RWPE1 (cell line): ENCODE measurements at regions not wholly inside any gene's neighbourhood (a gene's known extent, or its start where the extent isn't known, plus 50 kb on each side); places are given as distances from the start of the nearest gene placed in this dataset.

ENCODE experiments used
- CTCF ChIA-PET: fragments of 350-600 bp; sonication (Branson Sonifier 250); formaldehyde crosslinking; extraction: SDS; loops from one replicate; lab custom pipeline; 2021; lab: Yijun Ruan, JAX
- POLR2A ChIA-PET: fragments of 400-600 bp; formaldehyde crosslinking; extraction: SDS; loops from one replicate; lab custom pipeline; 2020; ENCODE audit warnings: antibody characterized with exemption; ENCODE audit not compliant: low non-redundant PET; lab: Yijun Ruan, JAX
- DNase-seq: peaks from one replicate; pipeline ENCODE4 v3.0.0; 2012; ENCODE audit warnings: low spot score
- H3K27ac ChIP-seq: fragments of 450-650 bp; 2 replicates; pipeline ENCODE4 v1.5.1; 2017
- TF ChIP-seq, protein P1 (sequence below): fragments of 450-650 bp; conservative IDR thresholded peaks from 2 replicates; pipeline ENCODE4 v1.5.1; 2017; ENCODE audit warnings: low read depth, mild to moderate bottlenecking

DNA sequence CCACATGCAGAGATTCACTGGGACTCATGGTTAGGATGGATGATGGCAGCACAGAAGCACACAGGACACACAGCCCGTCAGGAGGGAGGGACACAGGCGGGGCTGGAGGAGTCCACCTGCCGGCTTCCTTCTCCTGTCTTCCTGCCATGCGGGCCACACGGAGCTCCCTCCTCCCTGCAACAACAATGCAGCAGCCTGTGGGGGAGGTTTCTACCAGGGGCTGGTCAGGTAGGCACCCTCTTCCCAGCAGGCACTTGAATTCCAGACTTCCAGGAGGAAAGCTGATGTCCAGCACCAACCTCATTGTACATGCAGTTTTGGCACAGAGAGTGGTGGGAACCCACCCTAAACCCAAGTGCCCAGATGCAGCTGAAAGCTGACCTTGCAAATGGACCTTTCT is 341.2 kb downstream of the GLRX3 start:
- no peak overlapping the region for H3K27ac ChIP-seq
- POLR2A ChIA-PET = no interaction called here
- TF ChIP-seq, protein P1, sequence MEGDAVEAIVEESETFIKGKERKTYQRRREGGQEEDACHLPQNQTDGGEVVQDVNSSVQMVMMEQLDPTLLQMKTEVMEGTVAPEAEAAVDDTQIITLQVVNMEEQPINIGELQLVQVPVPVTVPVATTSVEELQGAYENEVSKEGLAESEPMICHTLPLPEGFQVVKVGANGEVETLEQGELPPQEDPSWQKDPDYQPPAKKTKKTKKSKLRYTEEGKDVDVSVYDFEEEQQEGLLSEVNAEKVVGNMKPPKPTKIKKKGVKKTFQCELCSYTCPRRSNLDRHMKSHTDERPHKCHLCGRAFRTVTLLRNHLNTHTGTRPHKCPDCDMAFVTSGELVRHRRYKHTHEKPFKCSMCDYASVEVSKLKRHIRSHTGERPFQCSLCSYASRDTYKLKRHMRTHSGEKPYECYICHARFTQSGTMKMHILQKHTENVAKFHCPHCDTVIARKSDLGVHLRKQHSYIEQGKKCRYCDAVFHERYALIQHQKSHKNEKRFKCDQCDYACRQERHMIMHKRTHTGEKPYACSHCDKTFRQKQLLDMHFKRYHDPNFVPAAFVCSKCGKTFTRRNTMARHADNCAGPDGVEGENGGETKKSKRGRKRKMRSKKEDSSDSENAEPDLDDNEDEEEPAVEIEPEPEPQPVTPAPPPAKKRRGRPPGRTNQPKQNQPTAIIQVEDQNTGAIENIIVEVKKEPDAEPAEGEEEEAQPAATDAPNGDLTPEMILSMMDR = no peak
- CTCF ChIA-PET = interaction anchor here (0.7 kb wide), 1 partner anchor 267 kb away, joined by 3 read pairs; no protein-coding TSS in a partner anchor
- no peak for DNase-seq

DNA sequence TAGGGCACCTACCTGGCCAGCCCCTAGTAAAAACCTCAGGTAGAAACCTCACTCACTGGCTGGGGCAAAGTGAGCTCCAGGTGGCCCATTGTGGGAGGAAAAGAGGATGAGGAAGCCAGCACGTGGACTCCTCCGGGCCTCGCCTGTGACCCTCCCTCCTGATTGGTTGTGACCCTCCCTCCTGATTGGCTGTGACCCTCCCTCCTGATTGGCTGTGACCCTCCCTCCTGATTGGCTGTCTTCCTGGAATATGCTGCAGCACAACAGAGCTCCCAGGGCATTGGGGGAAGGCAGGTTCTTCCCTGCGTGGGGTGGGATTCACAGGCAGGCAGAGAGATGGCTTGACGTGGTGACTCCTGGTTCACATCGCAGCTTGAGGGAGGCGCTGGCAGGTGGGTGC is 343.0 kb downstream of the GLRX3 start:
- ChIA-PET POLR2A (no interaction called here), CTCF (interaction anchor here (0.7 kb wide), 1 partner anchor 28 kb away, joined by 3 read pairs; no protein-coding TSS in a partner anchor)
- TF ChIP-seq, protein P1 = no peak
- no peak for DNase-seq
- no peak overlapping the region for H3K27ac ChIP-seq

DNA sequence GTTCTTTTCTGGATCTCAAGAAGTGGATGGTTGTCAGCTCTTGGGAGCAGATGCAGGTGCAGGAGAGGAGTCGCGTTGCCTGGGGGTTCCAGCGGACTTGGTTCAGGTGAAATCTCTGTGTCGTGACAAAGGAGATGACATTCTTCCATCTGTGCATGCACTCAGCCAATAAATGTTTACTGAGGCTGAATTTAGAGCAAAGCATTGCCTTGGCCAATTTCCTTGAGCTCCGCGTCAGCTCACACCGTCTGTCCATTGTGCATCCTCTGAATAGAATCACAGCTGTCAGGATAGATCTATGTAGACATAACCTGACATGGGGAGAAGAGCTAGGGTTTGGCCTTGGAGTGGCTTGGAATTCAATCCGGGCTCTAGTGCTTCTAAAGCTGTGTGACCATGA is 343.7 kb downstream of the GLRX3 start:
- DNase-seq = no peak
- ChIA-PET CTCF (interaction anchor here (0.6 kb wide), 1 partner anchor 976 kb away, joined by 3 read pairs; no protein-coding TSS in a partner anchor), POLR2A (no interaction called here)
- no peak overlapping the region for H3K27ac ChIP-seq
- TF ChIP-seq, protein P1 = no peak

DNA sequence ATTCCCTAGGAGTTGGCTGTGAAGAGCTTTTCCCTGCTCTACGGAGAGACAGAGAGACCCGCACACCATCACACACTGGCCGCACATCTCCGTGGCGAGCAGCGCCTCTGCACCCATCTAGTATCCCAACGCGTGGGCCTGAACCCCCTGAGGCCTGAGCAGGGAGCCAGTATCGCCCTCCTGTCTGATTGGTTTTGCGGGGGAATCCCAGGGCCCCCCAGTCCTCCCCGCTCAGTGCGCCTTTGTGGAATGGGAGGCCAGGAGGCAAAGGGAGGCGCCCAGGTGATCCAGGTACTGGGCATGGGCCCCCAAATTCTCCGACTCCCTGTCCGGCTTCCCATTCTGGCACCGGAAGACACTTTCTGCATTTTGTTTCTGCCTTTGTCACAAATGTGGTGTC is 344.3 kb downstream of the GLRX3 start:
- CTCF ChIA-PET = interaction anchor here (0.6 kb wide), 1 partner anchor 975 kb away, joined by 3 read pairs; no protein-coding TSS in a partner anchor

DNA sequence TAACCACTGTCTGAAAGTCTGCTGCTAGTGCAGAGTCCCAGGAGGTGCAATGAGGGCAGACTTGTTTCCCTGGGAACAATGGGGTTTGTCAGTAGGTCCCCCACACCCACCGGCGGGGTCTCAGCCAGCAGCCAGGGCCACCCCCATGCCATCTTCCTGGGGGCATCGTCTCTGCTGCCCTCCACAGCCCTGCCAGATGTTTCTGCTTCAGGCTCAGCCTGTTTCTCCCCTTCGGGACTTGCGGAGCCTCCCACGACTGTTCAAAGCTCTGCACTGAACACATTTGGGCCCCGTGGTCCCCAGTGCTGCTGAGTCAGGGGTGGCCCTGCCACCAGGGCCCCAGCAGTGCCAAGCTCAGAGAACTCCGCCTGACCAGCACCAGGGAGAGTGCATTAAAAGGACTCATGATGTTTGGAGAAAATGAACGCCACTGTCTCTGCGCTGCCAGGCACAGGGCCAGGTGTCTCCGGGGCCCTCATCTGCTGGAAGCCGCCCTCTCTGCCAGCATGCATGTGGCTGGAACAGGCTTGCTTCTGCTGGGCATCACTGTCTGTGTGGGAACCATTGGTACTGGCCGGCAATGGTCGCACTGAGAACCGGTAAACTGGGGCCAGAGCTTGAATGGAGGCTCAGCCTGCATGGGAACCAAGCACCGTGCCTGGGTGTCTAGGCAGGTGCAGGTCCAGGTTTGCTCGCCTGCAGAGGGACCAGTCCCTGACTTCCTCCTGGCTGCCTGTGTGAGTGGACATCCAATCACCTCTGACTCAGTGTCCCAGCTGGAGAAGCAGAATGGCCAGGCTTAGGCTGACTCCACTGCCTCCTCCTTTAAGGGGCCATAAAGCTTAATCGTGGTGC is 345.1 kb downstream of the GLRX3 start:
- ChIA-PET POLR2A (no interaction called here), CTCF (no interaction called here)
- no peak for DNase-seq
- H3K27ac ChIP-seq = no peak overlapping the region
- TF ChIP-seq, protein P1 = no peak

More for the DNA sequence above, 344.3 kb downstream of the GLRX3 start:
- POLR2A ChIA-PET = no interaction called here
- DNase-seq = no peak
- H3K27ac ChIP-seq = no peak overlapping the region
- TF ChIP-seq, protein P1 = no peak

DNA sequence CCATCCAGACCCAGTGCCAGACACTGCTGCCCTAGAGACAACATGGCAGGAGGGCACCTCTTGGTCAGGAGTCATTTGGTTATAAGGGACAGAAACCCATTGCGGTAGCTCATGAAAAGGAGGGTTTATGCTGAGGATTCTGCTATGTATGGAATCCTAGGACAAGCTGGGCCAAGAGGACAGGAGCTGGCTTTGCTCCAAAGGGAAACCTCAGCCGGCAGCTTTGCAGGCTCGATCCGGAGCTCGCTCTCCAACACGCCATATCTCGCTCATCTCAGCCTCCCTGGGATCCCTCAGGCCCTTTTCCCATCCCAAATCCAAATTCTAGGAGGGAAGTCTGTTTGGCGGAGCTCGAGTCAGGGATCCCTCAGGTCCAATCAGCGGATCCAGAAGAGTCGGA is 345.7 kb downstream of the GLRX3 start:
- no peak for DNase-seq
- ChIA-PET CTCF (no interaction called here), POLR2A (no interaction called here)
- TF ChIP-seq, protein P1 = no peak
- H3K27ac ChIP-seq = no peak overlapping the region
